Ovary (tissue), 3 donors: ENCODE measurements at regions not wholly inside any gene's neighbourhood (a gene's known extent, or its start where the extent isn't known, plus 50 kb on each side); places are given as distances from the start of the nearest gene placed in this dataset.

Experiments
- POLR2A ChIP-seq: fragments of 450-650 bp; IDR thresholded peaks from one replicate; pipeline ENCODE4 v1.6.1; 2017; ENCODE audit warnings: antibody characterized with exemption, mild to moderate bottlenecking, moderate library complexity
- TF ChIP-seq, protein P1 (sequence below), 3 donors: fragments of 450-650 bp in 2 of 3; fragments of 200-600 bp in 1 of 3; IDR thresholded peaks; one replicate each; pipeline versions ENCODE4 v1.5.1 to v1.8.0; 2016 to 2022; ENCODE audit warnings: antibody characterized with exemption in 3 of 3, mild to moderate bottlenecking in 1 of 3
- donor health status: DM: no; HTN: no; CAD: no.

DNA sequence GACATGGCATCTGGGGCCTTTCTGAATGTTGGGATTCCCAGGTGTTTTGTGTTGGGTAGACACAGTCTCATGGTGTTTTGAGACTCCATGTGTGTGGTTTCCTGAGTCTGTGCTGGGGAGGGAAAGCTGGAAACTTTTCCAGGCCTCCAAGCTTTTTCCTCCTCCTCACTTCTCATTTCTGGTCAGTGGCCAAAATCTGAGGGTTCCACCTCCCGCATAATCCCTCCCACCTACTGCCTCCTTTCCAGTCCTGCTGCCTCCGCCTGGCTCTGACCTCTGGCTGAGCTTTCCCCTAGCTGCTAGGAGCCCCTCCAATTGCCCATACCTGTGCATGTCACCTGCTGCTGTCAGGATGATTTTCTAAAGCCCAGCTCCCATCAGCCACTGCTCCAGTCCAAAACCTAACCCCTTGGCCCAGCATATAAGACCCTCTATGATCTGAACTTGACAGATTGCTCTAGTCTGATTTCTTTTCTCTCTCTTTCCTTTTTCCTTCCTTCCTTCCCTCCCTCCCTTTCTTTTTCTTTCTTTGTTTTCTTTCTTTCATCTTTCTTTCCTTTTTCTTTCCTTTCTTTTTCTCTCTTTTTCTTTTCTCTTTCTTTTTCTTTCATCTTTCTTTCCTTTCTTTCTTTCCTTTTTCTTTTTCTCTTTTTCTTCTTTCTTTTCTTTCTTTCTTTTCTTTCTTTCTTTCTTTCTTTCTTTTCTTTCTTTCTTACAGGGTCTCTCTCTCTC lies 51.4 kb upstream of the NECTIN1 start:
- TF ChIP-seq, protein P1, sequence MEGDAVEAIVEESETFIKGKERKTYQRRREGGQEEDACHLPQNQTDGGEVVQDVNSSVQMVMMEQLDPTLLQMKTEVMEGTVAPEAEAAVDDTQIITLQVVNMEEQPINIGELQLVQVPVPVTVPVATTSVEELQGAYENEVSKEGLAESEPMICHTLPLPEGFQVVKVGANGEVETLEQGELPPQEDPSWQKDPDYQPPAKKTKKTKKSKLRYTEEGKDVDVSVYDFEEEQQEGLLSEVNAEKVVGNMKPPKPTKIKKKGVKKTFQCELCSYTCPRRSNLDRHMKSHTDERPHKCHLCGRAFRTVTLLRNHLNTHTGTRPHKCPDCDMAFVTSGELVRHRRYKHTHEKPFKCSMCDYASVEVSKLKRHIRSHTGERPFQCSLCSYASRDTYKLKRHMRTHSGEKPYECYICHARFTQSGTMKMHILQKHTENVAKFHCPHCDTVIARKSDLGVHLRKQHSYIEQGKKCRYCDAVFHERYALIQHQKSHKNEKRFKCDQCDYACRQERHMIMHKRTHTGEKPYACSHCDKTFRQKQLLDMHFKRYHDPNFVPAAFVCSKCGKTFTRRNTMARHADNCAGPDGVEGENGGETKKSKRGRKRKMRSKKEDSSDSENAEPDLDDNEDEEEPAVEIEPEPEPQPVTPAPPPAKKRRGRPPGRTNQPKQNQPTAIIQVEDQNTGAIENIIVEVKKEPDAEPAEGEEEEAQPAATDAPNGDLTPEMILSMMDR (IDR thresholded peaks at IDR 0.05): no peak
- no peak for TF ChIP-seq POLR2A
